Calu3 (cell line): ENCODE measurements at regions not wholly inside any gene's neighbourhood (a gene's known extent, or its start where the extent isn't known, plus 50 kb on each side); places are given as distances from the start of the nearest gene placed in this dataset.

Source experiments
- BruUV-seq: library from RNA; stranded (reverse); fragments of 400-500 nt; replicated peaks from 2 replicates; lab custom pipeline; 2021; lab: Mats Ljungman, UMichigan
- CTCF ChIA-PET: fragments of 300-600 bp; sonication (Branson Sonifier 250); formaldehyde crosslinking; loops from one replicate; lab custom pipeline; 2022; ENCODE audit warnings: antibody characterized with exemption; lab: Charles Lee
- DNase-seq: peaks from one replicate; pipeline ENCODE4 v3.0.0; 2022
- H3K27ac Mint-ChIP-seq: one replicate; pipeline ENCODE4 v1.8.0; 2022; ENCODE audit warnings: mixed read lengths; ENCODE audit not compliant: unreplicated experiment
- H3K27me3 Mint-ChIP-seq: one replicate; pipeline ENCODE4 v1.8.0; 2022; ENCODE audit warnings: mixed read lengths; ENCODE audit not compliant: unreplicated experiment
- H3K36me3 Mint-ChIP-seq: one replicate; pipeline ENCODE4 v1.8.0; 2022; ENCODE audit warnings: mild to moderate bottlenecking, moderate library complexity, mixed read lengths; ENCODE audit not compliant: insufficient read depth, unreplicated experiment
- H3K4me1 Mint-ChIP-seq: one replicate; pipeline ENCODE4 v1.8.0; 2022; ENCODE audit warnings: mild to moderate bottlenecking, low read depth, mixed read lengths; ENCODE audit not compliant: unreplicated experiment
- H3K4me3 Mint-ChIP-seq: one replicate; pipeline ENCODE4 v1.8.0; 2022; ENCODE audit warnings: mild to moderate bottlenecking, low read depth, moderate library complexity, mixed read lengths; ENCODE audit not compliant: unreplicated experiment
- H3K9me3 Mint-ChIP-seq: one replicate; pipeline ENCODE4 v1.8.0; 2022; ENCODE audit warnings: low read depth, mixed read lengths; ENCODE audit not compliant: unreplicated experiment
- CTCF ChIP-seq: fragments of 200-600 bp; IDR thresholded peaks from one replicate; pipeline ENCODE4 v1.8.0; 2022; ENCODE audit warnings: antibody characterized with exemption; ENCODE audit not compliant: unreplicated experiment
- intact Hi-C: fragments of 100-400 bp; cut with micrococcal nuclease; formaldehyde crosslinking; loops from one replicate; pipeline ENCODE4 v1.10.0; 2022; ENCODE audit not compliant: unreplicated experiment

GRCh38 chr5:87876616-87877015, 392.0 kb downstream of the TMEM161B start:
- Mint-ChIP-seq H3K4me3 (peak overlapping the region; percentile 36), H3K4me1 (no peaks in the 10 kb centered on the region), H3K36me3 (no peaks in the 10 kb centered on the region), H3K27ac (peak overlapping the region; percentile 8), H3K9me3 (no peaks in the 10 kb centered on the region), H3K27me3 (no peaks in the 10 kb centered on the region)
- no TSS peak for BruUV-seq
- TF ChIP-seq CTCF, result no peak
- no peak for DNase-seq
- intact Hi-C loops, result no loop called here
- CTCF ChIA-PET, result interaction anchor here (0.5 to 0.9 kb wide), 2 partner anchors 29 to 826 kb away, joined by 3 to 6 read pairs; no protein-coding TSS in a partner anchor

- no peak overlapping the region for H3K27ac Mint-ChIP-seq
- intact Hi-C loops, result no loop called here
- no peaks in the 10 kb centered on the region for H3K36me3 Mint-ChIP-seq
- H3K4me3 Mint-ChIP-seq, result no peak overlapping the region
- H3K9me3 Mint-ChIP-seq, result no peaks in the 10 kb centered on the region
- TF ChIP-seq CTCF, result no peak
- no TSS peak for BruUV-seq
- no peaks in the 10 kb centered on the region for H3K27me3 Mint-ChIP-seq
- CTCF ChIA-PET, result no interaction called here
- H3K4me1 Mint-ChIP-seq, result no peaks in the 10 kb centered on the region
- no peak for DNase-seq
These were observed 395.7 kb downstream of the TMEM161B start for GRCh38 chr5:87872986-87873385.

GRCh38 chr5:87868792-87869191, 399.9 kb downstream of the TMEM161B start:
- no TSS peak for BruUV-seq
- no peak for TF ChIP-seq CTCF
- intact Hi-C loops, result no loop called here
- Mint-ChIP-seq H3K27me3 (no peaks in the 10 kb centered on the region), H3K4me1 (no peaks in the 10 kb centered on the region), H3K9me3 (no peaks in the 10 kb centered on the region), H3K27ac (no peak overlapping the region), H3K36me3 (no peaks in the 10 kb centered on the region), H3K4me3 (no peak overlapping the region)
- CTCF ChIA-PET, result no interaction called here
- no peak for DNase-seq

GRCh38 chr5:87867281-87867680, 401.4 kb downstream of the TMEM161B start:
- H3K4me3 Mint-ChIP-seq, result no peak overlapping the region
- TF ChIP-seq CTCF, result no peak
- DNase-seq, result no peak
- H3K4me1 Mint-ChIP-seq, result no peaks in the 10 kb centered on the region
- no peaks in the 10 kb centered on the region for H3K36me3 Mint-ChIP-seq
- CTCF ChIA-PET, result no interaction called here
- no peak overlapping the region for H3K27ac Mint-ChIP-seq
- H3K9me3 Mint-ChIP-seq, result peaks cover 2% of the 10 kb centered on the region
- no peaks in the 10 kb centered on the region for H3K27me3 Mint-ChIP-seq
- BruUV-seq, result no TSS peak
- intact Hi-C loops, result no loop called here
